GM18517 (cell line): ENCODE measurements at regions not wholly inside any gene's neighbourhood (a gene's known extent, or its start where the extent isn't known, plus 50 kb on each side); places are given as distances from the start of the nearest gene placed in this dataset.
"Not testable (repeated sequence)": the region's sequence is repeated elsewhere in the genome, so short reads cannot be mapped to it uniquely, and the experiment has no call there.

Experiments used
- ATAC-seq: cut with Tn5 transposase; IDR thresholded peaks from one replicate; pipeline ENCODE4 v1.9.1; 2021; ENCODE audit warnings: mild to moderate bottlenecking, moderate library complexity; ENCODE audit not compliant: unreplicated experiment

- ATAC-seq: no peak
Observed at GRCh38 chr10:21406595-21407193, 118.8 kb downstream of the SKIDA1 start.

DNA sequence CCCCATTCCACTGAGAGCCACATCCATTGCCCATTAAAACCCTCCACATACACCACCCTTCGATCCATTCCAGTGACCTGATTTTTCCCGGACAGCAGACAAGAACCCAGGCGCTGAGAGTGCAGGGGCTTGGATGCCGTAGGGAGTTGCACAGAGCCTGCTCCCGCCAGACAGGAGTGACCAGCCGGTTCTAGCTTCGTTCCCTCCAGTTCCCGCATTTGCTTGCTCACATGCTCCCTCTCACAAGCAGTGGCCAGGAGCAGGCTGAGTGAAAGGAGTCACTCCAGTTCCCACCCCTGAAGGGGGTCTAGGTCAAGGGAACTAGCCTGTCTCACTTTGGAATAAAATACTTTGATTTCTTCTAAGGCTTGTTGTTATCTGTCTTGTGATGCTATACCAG is 119.5 kb downstream of the SKIDA1 start:
- no peak for ATAC-seq

DNA sequence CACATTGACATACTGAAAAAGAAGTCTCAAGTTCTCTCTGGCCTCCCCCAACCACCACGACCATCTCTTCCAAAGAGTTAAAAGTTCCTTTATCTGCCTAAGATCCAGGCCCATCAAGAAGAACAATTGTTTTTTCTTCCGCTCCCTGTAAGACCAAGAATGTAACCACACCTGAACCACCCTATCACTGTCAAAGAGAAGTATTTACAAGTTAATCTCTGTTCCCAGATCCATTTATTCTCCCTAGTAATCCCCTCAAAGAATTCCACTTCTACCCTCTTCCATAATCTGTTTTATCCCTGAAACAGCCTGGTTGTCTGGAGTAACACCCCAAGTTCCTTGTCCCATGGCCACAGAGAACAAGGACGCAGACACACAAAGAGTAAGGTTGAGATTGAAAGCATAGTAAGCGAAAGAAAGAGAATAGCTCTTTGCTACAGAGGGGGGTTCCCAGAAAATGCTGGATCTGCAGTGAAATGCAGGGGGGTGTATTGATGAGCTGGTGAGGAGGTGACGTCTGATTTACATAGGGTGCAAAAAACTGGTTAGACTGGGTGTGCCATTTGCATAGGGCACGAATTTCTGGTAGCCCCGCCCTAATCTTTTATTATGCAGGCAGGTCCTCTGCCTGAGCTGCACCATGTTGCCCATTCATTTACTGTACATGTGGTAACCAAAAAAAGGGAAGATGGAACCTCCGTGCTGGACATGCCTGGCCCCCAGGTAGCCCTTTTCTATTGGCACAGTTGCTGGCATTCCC is 122.0 kb downstream of the SKIDA1 start:
- no peak for ATAC-seq

DNA sequence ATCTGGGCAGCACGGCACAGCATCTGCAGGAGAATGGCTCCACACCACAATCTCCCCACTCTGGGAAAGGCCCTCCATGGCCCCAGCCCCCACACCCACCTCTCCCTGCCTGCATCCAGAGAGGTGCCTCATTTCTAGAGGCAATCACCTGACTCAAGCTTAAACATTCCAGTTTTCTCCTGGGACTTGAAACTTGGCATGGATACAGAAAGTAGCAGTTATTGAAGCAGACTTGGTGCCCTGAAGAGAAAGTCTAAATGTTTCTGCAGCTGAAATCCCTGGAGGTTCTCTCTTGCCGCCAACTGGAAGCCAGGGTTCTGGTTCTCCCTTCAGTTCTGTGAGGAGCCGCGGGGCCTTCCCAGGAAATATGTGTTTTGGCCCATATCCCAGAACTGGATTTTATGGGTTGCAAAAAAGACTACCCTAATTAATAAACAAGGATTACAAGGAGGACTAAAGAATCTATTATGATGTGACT is 122.8 kb downstream of the SKIDA1 start:
- ATAC-seq: no peak

GRCh38 chr10:21401196-21401595 is 124.3 kb downstream of the SKIDA1 start:
- ATAC-seq: no peak

- ATAC-seq: no peak
Observed at GRCh38 chr10:21399392-21400035, 126.0 kb downstream of the SKIDA1 start.

DNA sequence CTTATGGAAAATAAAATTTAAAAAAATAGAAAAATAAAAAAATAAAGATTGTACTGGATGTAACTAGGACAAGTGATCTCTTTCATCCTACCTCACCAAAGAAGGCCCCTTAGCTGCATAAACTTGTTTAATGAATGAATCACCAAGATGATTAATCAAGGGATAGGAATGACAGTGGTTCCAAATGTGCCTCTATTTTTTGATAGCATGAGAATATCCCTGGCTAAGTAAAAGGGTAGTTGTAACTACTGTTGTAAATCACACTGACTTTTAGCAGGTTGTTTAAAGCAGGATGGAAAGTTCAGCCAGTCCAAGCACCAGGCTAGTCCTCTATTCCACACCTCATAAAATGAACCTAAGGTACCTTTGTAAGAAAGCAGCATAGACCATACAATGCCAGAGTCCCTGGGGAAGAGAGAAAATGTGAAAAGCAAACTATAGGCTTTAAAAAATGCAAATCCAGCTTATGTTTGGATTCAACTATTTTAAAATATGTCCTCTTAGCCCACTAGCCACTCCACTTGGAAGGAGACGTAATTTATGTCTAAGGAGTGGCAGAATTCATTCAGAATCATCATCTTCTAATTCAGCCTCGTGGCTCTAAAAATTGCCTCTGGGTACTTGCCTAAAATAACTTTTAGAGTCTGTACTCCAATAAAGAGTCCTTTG is 126.8 kb downstream of the SKIDA1 start:
- ATAC-seq: no peak

GRCh38 chr10:21396889-21397288 is 128.6 kb downstream of the SKIDA1 start:
- ATAC-seq: no peak

DNA sequence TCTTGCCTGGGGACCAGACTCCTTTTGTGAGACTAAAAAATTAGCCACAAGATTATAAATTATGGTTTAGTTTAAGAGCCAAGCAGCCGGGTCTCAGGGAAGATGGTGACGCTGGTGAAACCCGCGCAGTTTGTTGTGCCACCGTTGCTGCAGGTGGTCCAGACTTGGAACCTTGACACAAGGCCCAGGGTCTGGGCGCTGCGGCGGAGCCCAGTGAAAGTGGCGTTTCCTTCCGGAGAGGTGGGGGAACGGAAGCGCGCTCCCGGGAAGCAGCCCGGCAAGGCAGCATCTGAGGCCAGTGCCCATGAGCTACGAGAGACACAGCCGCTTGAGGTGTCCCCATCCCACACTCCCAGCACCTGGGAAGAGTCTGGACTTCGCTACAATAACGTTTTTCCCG is 131.6 kb downstream of the SKIDA1 start:
- ATAC-seq: no peak

DNA sequence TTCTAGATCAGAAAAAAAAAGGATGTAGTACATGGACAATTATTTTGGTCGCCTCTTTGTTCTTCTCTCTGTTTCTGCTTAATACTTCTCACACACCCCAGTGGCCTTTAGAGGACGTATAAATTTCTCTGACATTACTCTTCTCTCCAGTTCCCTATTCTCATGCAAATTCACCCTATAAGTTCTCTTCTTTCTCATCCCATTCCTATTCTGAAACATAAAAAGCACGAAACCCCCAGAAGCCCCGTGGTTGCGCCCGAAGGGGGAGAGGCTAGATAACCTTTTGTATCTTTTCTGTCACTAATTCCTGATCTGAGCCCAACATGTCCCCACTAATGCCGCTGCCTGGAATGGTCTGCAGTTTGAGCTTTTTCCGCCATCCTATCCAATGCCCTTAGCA is 136.9 kb downstream of the SKIDA1 start:
- ATAC-seq: no peak

DNA sequence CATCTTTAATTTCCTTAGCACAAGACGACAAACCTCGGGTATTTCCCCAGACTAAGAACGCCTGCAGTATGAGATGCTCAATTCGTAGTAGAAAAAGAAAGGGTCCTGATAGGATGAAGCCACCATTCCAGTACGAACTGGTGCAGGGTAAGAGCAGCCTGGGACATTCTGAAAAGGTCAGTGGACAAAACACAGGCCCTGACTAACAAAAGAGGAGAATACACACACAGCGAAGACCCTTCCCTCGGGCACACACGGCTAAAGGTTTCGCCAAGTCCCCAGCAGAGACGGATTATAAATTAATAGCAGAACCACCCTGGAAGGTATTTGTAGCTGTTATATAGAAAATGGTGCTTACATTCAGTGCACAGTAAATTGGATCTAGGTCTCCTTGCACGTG is 137.6 kb downstream of the SKIDA1 start:
- ATAC-seq: no peak

DNA sequence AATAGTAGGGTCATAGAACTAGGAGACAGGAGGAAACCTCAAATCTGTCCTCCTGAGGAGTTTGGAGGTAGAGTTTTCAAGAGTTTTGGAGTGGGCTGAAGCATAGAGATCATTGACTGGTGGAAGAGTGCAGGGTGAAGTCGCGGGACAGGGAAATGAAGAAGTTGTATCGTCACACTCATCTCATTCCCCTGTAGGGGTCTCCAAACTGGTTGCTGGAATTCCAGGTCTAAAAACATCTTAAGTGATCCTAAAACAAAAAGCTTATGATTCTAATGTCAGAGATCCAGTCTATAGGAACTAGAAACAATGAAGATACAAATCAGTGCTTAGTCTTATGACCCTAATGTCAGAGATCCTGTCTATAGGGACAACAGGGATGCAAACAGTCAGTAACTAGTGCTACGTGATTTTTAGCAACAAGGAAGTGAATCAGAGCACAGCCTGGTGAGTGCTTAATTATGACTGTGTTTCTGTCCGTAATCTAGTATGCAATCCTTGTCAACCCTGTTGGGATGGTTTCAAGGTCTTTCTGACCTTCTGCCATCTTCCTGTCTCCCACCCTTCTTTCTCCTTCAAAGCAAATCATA is 139.4 kb downstream of the SKIDA1 start:
- ATAC-seq: no peak

GRCh38 chr10:21385536-21385935 is 139.9 kb downstream of the SKIDA1 start:
- no peak for ATAC-seq

DNA sequence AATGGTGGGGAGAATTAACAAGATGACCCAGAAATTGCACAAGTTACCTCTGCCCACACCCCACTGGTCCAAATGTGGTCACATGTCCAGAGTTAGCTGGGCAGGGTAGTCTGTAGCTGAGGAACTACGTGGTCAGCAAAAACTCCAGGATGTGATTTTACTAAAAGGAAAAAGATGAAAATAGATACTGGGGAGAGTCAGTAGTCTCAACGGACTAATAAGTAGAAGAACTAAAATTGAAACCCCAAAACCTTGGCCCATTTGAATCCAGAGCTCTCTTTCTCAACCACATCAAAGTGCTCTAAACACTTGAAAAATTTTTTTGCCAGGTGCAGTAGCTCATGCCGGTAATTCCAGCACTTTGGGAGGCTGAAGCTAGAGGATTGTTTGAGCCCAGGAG is 146.3 kb downstream of the SKIDA1 start:
- ATAC-seq: no peak

GRCh38 chr10:21375274-21375673 is 150.2 kb downstream of the SKIDA1 start:
- ATAC-seq: not testable (repeated sequence)

DNA sequence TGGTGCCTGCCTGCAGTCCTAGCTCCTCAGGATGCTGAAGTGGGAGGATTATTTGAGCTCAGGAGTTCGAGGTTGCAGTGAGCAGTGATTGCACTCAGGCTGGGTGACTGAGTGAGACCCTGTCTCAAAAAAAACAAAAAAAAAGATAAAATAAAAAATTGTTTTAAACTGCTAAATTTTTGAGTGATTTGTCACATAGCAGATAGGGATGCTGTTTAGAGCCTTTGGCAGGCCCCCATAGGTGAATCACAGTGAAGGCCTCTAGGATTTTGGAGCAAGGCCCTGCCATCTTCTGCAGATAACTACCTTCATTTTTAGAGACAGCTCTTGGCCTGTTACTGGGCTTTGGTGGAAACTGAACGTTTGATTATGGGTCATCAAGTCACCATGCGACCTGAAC is 151.6 kb downstream of the SKIDA1 start:
- ATAC-seq: not testable (repeated sequence)

DNA sequence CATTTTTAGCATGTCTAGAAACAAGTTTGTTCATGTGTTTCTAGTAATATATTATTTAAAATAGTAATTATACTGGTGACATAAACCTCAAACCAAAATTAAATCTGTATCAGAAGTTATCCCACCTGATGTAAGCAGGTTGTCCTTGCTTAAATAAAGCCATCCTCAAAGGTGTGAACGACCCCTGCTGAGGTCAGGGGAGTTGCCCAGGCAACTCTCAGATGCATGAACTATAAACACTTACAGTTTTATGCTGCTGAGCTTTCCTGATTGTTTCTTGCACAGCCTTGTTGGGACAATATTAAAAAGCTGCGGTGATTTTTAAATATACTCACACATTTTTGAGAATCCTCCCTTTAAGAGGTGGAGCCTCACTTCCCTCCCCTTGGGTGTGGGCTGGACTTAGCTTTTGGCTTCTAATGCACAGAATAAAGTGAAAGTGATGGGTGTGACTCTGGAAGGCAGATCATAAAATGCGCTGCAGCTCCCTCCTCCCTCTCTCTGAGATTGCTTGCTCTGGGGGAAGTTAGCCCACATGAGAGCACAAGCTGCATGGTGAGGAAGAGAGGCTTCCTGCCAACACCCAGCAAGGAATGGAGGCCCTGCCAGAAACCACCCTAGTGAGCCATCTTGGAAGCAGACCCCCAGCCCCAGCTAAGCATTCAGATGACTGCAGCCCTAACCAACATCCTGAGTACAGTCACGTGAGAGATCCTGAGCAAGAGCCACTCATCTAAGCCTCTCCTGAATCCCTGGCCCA is 152.7 kb downstream of the SKIDA1 start:
- ATAC-seq: peak; percentile 82

- no peak for ATAC-seq
Observed at GRCh38 chr10:21369697-21370096, 155.8 kb downstream of the SKIDA1 start.

DNA sequence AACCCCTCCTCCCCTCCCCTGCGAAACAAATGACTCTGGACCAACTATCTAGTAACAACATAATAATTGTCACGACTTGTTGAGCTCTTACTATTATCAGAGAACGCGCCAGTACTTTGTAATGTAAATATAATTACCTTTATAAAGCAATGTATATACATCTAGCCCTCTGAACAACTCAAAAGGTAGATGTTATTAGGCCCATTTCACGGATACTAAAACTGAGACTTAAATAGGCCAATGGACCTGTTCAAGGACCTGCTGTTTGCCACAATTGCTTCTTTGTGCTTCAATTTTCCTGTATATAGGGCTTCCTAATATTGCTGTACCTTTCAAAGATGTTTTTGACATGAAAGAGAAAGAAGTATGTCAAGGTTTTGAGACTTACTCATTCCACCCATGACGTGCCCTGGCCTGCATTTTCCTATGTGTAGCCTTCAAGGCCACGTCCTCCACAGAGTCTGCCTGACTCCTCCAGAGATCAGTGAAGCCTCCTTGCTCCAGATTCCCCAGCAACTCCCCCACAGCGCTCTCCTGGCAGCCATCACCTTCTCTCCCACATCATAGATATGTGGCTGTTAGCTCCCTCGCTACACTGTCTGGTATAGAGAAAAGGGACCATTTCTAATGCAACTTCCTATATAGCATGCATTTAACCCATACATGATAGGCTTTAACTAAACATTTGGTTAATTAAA is 156.6 kb downstream of the SKIDA1 start:
- no peak for ATAC-seq
